ENCODE measurements at regions not wholly inside any gene's neighbourhood (a gene's known extent, or its start where the extent isn't known, plus 50 kb on each side); places are given as distances from the start of the nearest gene placed in this dataset.
"Not testable (repeated sequence)": the region's sequence is repeated elsewhere in the genome, so short reads cannot be mapped to it uniquely, and the experiment has no call there.

- no peak for TF ChIP-seq SPI1 (IDR thresholded peaks at IDR 0.05; ENCODE audit: borderline replicate concordance, low read depth)
- TF ChIP-seq GABPA (IDR thresholded peaks at IDR 0.05; ENCODE audit: low read depth), result no peak
- no peak for TF ChIP-seq REST (IDR thresholded peaks at IDR 0.05; ENCODE audit: insufficient replicate concordance, low read depth)
- TF ChIP-seq POLR2AphosphoS5 (IDR thresholded peaks at IDR 0.05; ENCODE audit: low read depth), result no peak
- no peak for TF ChIP-seq CTCF (IDR thresholded peaks at IDR 0.05; ENCODE audit: insufficient read depth, low read length)
- Histone ChIP-seq H3K4me3 (replicated peaks; ENCODE audit: insufficient read depth, low read length) (no peak overlapping the region), H3K27me3 (ENCODE audit: insufficient read depth, poor library complexity, severe bottlenecking) (no peaks in the 10 kb centered on the region), H3K27ac (replicated peaks) (no peak overlapping the region)
- DNase-seq (ENCODE audit: low read depth in 1 of 2, low spot score in 1 of 2), result no peak
Measured at GRCh38 chr5:82959466-82959865, 117.7 kb downstream of the TMEM167A start.

GRCh38 chr5:82956600-82956999, 120.6 kb downstream of the TMEM167A start:
- TF ChIP-seq GABPA (IDR thresholded peaks at IDR 0.05; ENCODE audit: low read depth) (no peak), CTCF (IDR thresholded peaks at IDR 0.05; ENCODE audit: insufficient read depth, low read length) (no peak), SPI1 (IDR thresholded peaks at IDR 0.05; ENCODE audit: borderline replicate concordance, low read depth) (no peak), POLR2AphosphoS5 (IDR thresholded peaks at IDR 0.05; ENCODE audit: low read depth) (no peak), REST (IDR thresholded peaks at IDR 0.05; ENCODE audit: insufficient replicate concordance, low read depth) (no peak)
- no peak overlapping the region for H3K4me3 ChIP-seq (replicated peaks; ENCODE audit: insufficient read depth, low read length)
- no peak for DNase-seq (ENCODE audit: low read depth in 1 of 2, low spot score in 1 of 2)
- no peaks in the 10 kb centered on the region for H3K27me3 ChIP-seq (ENCODE audit: insufficient read depth, poor library complexity, severe bottlenecking)
- no peak overlapping the region for H3K27ac ChIP-seq (replicated peaks)

- H3K27ac ChIP-seq (replicated peaks), result no peak overlapping the region
- TF ChIP-seq GABPA (IDR thresholded peaks at IDR 0.05; ENCODE audit: low read depth) (no peak), SPI1 (IDR thresholded peaks at IDR 0.05; ENCODE audit: borderline replicate concordance, low read depth) (no peak), CTCF (IDR thresholded peaks at IDR 0.05; ENCODE audit: insufficient read depth, low read length) (no peak), REST (IDR thresholded peaks at IDR 0.05; ENCODE audit: insufficient replicate concordance, low read depth) (no peak)
- H3K4me3 ChIP-seq (replicated peaks; ENCODE audit: insufficient read depth, low read length), result no peak overlapping the region
- DNase-seq (ENCODE audit: low read depth in 1 of 2, low spot score in 1 of 2), result no peak
- H3K27me3 ChIP-seq (ENCODE audit: insufficient read depth, poor library complexity, severe bottlenecking), result no peaks in the 10 kb centered on the region
Measured at GRCh38 chr5:82952326-82952725, 124.9 kb downstream of the TMEM167A start.

GRCh38 chr5:82944267-82944666, 132.9 kb downstream of the TMEM167A start:
- H3K27ac ChIP-seq (replicated peaks); H3K27me3 ChIP-seq (ENCODE audit: insufficient read depth, poor library complexity, severe bottlenecking); DNase-seq (ENCODE audit: low read depth in 1 of 2, low spot score in 1 of 2); H3K4me3 ChIP-seq (replicated peaks; ENCODE audit: insufficient read depth, low read length): not testable (repeated sequence)

Measured in HL-60 (cell line).